HG03575 (cell line): ENCODE measurements at regions not wholly inside any gene's neighbourhood (a gene's known extent, or its start where the extent isn't known, plus 50 kb on each side); places are given as distances from the start of the nearest gene placed in this dataset.

Experiments used
- ATAC-seq: cut with Tn5 transposase; IDR thresholded peaks from one replicate; pipeline ENCODE4 v1.9.1; 2021; ENCODE audit not compliant: unreplicated experiment, insufficient number of reproducible peaks, low FRiP score; ENCODE audit errors: extremely low read depth

DNA sequence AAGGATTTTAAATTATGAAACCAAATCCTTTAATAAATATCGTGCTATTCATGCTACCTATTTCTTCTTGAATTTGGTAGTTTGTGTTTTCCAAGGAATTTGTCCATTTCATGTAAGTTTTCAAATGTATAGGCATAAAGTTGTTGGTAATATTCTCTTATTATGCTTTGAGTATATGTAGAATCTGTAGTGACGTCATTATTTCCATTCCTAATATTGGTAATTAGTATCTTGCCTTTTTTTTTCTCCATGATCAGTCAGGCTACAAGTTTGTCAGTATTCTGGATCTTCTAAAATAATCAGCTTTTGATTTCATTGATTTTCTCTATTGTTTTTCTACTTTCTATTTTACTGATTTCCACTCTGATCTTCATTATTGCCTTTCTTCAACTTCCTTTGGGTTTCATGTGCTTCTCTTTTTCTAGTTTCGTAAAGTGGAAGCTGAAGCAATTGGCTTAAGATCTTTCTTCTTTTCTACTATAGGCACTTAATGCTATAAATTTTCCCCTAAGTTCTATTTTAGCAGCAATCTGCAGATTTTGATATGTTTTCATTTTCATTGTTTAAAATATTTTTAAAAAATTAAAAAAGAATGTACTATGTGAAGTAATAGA is 156.5 kb upstream of the HDAC9 start:
- no peak for ATAC-seq

DNA sequence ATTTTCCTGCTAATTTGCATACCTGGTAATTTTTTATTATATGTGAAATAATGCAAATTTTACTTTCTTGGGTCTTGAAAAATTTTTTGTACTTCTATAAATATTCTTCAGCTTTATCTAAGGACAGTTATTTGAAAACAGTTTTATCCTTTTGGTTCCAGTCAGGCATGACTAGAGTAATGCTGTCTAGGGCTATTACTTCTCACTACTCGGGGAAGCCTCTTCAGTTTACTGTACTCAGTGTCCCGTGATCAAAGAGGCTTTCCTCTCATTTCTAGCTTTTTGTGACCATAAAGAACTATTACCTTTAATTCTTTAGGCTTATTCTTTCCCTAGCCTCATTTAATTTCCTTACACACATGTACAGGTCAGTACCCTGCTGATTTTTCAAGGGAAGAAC is 153.8 kb upstream of the HDAC9 start:
- no peak for ATAC-seq

DNA sequence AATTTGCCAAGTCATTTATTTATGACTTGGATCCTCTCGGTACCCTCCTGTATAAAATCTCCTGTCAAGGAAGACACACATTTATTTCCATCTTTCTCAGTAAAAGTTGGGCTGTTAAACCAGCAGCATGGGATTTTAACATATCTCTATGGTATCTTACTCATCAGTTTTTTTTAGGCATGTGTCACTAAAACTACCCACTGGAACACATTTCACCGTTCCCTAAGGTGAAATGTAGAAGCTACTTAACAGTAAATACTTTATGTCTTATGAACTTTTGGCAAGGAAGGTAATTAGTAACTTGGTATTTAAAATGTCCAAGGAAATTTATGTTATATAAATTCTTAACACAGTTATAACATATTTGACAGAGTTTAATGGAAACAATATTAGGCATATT is 152.5 kb upstream of the HDAC9 start:
- no peak for ATAC-seq

DNA sequence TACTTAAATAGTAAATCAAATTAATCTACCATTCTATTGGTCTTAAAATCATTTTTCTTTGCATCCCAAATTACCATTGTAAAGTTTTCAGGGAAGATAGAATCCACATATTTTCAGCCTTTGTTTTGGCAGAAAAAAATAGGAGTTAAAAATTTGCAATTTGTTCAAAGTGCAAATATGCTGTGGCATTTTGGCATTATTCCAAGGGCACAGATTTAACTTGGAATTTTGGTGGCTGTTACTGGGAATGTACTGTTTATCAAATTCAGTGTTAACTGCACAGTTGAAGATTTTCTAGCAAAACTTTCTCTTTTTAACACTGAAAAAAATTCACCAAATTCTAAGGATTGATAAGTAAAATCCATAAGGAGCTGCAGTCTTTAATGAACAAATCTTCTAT is 151.0 kb upstream of the HDAC9 start:
- no peak for ATAC-seq

DNA sequence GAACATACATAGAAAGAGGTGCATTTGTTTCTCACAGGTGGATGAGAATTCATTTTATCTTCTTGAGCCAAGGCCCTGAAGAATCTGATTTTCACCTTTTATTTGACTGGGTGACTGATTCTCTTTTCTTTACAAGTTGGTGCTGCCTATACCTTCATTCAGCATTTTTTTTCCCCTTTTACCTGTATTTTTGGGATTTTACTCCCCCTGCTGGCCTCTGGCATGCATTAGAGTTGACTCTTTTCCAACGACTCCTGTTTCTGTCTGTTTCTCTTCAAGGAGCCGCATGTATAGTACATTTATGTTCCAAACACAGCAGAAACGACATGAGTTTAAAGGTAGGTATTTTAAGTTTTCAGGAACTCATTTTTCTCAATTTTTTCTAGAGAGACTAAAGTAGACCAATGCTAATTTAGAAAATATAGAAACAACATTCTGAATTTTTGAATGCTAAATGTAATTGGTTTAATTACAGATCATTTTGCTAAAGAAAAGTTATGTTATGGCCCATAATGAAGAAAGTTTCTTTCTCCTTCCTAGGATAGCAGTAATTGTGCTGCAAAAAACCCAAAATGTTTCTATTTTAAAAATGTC is 149.8 kb upstream of the HDAC9 start:
- ATAC-seq: no peak

GRCh38 chr7:18347170-18347569 is 148.4 kb upstream of the HDAC9 start:
- no peak for ATAC-seq

DNA sequence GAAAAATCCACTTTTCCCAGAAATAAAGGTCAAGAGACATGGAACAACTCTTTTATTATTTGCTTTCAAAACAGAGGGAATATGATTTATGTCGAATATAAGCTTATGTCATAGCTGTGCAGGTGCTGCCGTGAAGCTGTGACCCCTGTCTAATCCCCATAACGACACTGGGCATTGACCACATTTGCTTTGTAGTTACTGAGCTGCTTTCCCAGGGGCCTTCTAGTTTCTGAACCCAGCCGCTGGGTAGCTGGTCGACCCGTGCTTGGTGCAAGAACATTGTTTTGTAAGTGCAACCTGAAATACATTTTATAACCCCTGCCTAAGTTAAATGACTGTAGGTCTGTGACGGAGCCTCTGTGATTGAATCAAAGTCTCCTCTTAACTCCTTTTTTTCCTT is 144.9 kb upstream of the HDAC9 start:
- ATAC-seq: no peak

DNA sequence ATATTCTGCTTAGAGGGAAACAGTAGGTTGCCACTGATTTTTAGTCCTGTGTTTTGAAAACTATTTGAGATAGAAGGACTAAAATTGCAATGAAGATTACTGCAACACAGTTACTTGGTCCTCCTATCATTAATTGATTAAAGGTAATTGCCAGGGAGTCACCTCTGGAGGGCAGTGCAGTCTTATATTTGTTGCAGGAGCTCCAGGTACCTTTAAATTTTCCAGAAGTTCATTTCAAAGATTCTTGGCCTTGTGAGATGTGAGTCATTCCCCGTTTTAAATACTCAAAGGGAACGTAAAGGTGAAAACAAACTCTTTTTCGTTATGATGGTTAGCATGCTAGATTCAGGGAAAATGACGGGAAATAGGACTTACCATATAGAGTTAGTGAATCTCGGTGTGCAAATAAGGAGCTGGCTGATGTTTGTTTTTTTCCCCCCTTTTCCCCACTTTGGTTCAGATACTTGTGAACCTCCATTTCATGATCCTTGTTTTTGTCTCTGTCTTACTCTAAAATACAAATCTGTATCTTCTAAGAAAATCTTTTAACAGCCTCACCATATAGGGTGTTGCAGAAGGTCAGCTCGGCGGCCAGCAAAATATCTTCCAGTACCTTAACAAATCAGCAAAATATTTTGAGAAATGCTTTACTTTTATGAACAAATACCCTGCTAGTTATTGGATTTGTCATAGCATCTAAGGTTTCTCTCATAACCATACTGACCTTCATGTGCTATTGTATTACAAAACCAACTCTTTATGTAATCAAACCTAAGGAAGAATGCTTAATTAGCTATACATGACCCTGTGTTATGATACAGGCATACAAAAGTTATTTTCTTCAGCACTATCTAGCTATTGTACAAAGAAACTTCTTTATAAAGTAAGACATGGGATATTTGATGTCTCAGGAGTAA is 143.0 kb upstream of the HDAC9 start:
- no peak for ATAC-seq

GRCh38 chr7:18353339-18353738 is 142.2 kb upstream of the HDAC9 start:
- no peak for ATAC-seq

GRCh38 chr7:18354108-18355085 is 141.2 kb upstream of the HDAC9 start:
- no peak for ATAC-seq

DNA sequence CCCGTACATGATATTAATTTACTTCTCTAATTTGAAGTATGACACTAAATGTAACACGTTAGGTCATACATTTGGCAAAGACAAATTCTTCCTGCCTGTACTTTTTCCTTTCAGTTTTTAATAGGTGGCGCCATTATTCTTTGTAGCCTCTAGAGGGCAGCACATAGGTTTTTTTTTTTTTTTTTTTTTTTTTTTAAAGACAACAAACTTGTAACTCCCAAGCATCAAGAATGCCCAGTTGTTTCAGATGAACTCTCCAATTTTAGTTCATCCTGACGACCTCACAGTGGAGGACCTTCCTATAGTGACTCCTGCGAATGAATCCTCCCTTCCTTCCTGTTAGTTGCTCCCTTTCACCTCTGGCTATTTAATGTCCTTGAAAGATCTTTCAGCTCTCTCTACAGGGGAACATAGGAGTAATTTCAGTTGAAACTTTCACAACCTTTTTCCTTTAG is 139.3 kb upstream of the HDAC9 start:
- ATAC-seq: no peak

- ATAC-seq: no peak
These were observed 137.9 kb upstream of the HDAC9 start for GRCh38 chr7:18357691-18358090.

DNA sequence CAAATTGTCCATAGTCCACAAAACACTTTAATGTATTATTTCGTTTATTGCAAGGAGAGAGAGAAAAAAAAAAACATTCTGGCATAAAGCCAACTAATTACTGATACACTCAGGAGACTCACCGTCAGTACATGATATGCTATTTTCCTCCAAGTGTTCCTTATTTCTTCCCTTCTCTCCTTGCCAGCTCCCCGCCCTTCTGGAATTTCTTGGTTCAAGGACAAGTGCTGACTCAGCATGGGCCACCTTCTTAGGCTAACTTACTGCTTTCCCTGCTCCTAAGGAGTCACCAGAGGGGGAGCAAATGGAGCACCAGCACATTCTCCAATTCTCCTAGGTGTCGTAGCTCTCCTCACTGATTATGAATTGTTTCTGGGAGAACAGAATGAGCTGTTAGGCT is 133.8 kb upstream of the HDAC9 start:
- no peak for ATAC-seq

DNA sequence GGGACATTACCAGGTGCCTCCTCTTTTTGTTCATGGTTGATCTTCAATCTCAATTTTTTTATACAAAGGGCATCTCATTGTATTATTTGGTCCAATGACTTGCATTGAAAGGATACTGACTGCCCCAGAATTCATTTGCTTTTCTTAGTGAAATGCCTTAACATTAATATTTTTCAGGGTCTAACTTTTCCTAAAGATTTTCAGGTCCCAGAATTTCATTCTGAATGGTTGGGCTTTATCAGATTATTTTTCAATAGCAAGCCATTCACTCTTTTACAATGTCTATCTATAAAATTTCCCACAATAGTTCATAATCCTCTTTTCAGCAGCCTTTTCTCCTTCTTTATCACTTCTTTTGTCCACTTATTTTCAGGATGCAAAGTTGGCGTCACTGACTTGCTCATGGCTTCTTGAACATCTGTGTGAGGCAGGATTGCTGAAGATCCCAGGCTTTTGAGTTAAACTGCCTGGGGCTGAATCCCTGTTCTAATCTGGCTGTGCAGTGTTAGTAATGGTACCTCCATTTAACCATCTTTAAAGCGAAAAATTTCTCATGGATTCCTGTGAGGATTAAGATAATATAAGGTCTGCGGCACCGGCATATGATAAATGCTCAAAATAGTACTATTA is 131.7 kb upstream of the HDAC9 start:
- ATAC-seq: no peak

- no peak for ATAC-seq
These were observed 131.2 kb upstream of the HDAC9 start for GRCh38 chr7:18364396-18364795.

DNA sequence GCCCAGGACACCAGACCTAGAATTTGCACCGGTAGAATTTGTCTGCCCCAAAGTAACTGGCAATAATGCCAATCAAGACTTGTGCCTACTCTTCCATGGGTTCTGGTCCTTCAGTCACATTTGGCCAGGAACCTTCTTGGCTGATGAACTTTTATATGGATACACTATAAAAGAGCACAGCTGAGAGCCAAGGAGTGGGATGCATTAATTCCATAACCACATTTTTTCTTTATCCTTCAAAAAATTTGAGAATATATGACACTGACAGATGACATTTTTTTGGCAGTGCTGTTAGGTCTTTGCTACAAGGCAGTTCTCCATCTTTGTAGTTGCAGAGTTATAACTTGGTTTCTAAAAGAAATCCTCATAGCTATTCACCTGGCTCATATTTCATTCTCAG is 129.2 kb upstream of the HDAC9 start:
- ATAC-seq: no peak

- ATAC-seq: no peak
These were observed 126.5 kb upstream of the HDAC9 start for GRCh38 chr7:18369011-18369410.

DNA sequence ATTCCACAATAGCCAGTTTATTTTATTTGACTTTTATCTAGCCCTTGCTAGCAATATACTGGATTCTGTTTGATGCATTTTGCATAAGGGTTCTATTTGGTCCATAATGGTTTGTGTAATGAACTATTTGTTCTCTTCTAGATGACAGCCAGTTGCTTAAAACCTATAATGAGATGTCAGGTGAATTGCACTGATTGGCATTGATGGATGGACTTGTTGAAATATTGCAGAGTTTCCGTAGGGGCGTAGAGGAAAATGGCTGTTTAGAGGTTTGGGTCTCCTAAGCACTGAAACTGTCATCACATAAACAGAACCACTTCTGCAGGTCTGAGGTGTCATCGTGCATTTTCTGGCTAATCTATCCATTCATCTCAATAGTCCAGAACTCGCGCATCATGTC is 124.9 kb upstream of the HDAC9 start:
- no peak for ATAC-seq
